Activated CD4-positive, alpha-beta T cell treated with anti-CD3 and anti-CD28 coated beads for 24 hours (primary cell): ENCODE measurements at regions not wholly inside any gene's neighbourhood (a gene's known extent, or its start where the extent isn't known, plus 50 kb on each side); places are given as distances from the start of the nearest gene placed in this dataset.

Source experiments
- DNase-seq, 2 donors: peaks; one replicate each; pipeline ENCODE4 v3.0.0-alpha.2; 2020; ENCODE audit warnings: low read depth in 2 of 2

- DNase-seq = no peak
Observed at GRCh38 chr7:67762516-67762915, 765.9 kb downstream of the TYW1 start.

- DNase-seq = no peak
Observed at GRCh38 chr7:67764289-67764688, 767.7 kb downstream of the TYW1 start.

DNA sequence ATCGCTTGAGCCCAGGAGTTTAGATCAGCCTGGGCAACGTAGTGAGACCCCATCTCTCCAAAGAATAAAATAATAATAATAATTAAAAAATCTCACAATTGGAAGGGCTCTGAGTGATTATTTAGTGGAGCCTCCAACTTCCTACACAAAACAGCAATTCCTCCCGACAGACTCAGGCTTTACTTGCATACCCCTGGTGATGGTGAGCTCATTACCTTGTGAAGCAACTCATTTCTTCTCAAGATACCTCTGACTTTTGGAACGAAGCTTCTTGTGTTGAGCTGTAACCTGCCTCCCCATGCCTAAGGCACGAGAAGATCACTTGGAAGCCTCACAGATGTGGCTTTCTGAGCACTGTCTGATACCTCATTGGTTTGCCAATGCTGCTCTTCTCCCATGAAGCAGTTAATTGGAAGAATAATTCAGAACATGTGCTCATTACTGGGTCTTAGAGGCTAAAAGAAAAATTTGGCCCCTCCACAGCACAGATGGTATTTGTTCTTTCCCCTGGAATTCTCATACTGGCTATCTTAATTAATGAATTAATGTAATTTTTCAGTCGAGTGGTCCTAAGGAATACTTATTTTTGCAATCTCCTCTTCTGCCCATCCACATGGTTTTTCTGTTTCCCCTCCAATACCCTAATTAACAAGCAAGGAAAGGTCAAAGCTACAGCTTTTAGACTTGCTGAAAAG lies 769.0 kb downstream of the TYW1 start:
- DNase-seq = no peak

- no peak for DNase-seq
Observed at GRCh38 chr7:67766906-67767410, 770.3 kb downstream of the TYW1 start.

- no peak for DNase-seq
Observed at GRCh38 chr7:67771846-67772605, 775.4 kb downstream of the TYW1 start.

DNA sequence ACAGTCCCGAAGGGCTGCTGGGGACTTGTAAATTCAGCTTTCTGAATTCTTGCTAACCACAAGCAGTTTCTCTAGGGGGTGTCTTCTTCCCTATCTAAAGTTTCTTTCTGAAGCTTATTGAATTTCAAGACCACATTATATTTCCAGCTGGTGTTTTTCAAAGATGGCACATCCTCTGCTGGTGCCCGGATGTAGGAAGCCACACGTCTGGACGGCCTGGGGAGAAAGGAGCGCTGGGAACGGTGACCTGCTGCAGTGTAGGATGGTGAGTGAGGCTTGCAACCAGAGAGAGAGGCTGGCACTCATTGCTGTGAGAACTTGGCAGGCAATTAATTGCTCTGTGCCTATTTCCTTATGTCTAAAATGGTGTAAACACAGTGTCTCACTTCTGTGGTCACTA lies 776.4 kb downstream of the TYW1 start:
- DNase-seq = no peak

DNA sequence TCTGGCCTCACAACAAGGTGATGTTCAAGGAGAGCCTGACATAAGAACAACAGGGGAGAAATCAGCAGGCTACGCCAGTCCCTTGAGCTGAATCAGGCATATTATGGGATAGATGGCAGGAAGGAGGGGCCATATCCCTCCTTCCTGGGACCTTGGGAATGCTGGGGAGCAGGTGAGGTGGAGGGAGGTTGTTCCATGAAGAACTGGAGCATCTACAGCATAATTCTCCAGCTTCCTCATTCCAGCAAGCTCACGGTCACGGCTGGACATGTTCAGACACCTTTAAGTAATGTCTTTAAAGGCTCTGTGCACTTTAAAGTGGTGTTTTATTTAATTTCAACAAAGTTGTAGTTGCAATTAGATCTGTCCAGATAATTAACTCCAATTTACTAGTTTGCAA lies 780.5 kb downstream of the TYW1 start:
- DNase-seq = no peak

GRCh38 chr7:67781841-67782240 lies 785.2 kb downstream of the TYW1 start:
- DNase-seq = no peak

DNA sequence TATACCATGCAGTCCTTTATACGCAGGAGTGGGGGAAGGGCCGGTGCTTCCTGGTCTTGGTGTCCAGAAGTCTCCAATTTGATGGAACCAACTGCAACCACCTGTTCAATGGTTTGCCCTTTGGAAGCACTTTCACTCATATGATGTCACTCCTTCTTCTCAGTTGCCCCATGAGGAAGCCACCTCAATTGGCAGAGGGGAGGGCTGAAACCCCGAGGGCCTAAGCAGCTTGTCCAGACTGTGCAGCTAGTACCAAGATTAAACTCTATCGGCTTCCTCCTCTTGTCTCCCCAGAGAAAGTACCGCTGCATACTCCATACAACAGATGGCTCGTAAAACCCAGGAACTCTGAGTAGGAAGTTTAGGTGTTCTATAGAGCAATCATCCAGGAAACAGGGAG lies 789.4 kb downstream of the TYW1 start:
- no peak for DNase-seq

- DNase-seq = no peak
Observed at GRCh38 chr7:67788669-67789068, 792.0 kb downstream of the TYW1 start.

GRCh38 chr7:67791918-67792317 lies 795.3 kb downstream of the TYW1 start:
- DNase-seq = no peak

GRCh38 chr7:67794544-67794943 lies 797.9 kb downstream of the TYW1 start:
- no peak for DNase-seq

DNA sequence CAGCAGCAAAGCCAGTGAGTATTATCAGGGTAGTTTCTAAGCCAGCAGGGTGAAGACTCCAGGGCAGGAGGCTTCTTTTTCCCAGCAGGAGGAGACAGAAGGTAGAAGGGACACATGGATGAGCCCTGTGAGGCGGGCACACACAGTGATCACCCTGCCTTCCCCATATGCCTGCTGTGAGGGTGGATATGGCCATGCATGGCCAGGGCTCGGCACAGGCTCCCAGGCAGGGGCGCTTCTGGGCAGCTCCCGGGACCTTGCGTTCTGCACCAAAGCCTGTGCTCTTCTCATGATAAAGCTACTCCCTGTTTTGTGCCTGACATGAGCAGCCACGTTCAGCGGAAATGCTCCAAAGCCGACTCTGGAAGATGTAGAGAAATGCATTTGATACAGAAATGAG lies 807.2 kb downstream of the TYW1 start:
- DNase-seq = no peak

DNA sequence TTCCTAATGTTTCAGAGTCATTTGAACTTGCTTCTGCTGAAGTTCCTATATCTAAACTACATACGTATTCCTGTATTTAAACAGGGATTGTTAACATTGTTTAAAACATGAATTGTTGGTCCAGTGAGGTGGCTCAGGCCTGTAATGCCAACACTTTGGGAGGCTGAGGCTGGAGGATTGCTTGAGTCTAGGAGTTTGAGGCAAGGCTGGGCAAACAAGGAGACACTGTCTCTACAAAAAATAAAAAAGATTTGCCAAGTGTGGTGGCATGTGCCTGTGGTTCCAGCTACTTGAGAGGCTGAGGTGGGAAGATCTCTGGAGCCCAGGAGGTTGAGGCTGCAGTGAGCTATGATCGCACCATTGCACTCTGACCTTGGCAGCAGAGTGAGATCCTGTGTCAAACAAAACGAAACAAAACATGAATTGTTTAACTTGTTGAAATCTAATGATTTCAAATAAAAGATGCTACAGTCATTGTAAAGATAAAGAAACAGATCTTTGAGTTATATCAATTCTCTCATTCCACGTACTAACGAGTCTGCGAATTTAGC lies 809.4 kb downstream of the TYW1 start:
- DNase-seq = no peak

GRCh38 chr7:67807826-67808225 lies 811.2 kb downstream of the TYW1 start:
- DNase-seq = no peak

DNA sequence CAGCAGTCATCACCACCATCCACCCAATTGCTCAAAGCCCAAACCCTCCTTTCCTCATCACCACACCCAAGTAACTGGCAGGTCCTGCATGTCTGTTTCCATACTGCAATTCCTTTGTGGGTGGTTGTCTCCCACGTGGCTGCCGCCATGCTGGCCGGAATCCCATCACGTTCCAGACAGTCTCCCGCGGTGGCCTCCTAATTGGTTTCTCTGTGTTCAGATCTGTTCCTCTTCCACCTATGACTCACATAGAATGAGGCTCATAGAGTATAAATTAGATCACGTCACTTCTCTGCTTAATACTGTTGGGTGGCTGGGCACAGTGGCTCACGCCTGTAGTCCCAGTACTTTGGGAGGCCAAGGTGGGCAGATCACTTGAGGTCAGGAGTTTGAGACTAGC lies 813.0 kb downstream of the TYW1 start:
- no peak for DNase-seq

DNA sequence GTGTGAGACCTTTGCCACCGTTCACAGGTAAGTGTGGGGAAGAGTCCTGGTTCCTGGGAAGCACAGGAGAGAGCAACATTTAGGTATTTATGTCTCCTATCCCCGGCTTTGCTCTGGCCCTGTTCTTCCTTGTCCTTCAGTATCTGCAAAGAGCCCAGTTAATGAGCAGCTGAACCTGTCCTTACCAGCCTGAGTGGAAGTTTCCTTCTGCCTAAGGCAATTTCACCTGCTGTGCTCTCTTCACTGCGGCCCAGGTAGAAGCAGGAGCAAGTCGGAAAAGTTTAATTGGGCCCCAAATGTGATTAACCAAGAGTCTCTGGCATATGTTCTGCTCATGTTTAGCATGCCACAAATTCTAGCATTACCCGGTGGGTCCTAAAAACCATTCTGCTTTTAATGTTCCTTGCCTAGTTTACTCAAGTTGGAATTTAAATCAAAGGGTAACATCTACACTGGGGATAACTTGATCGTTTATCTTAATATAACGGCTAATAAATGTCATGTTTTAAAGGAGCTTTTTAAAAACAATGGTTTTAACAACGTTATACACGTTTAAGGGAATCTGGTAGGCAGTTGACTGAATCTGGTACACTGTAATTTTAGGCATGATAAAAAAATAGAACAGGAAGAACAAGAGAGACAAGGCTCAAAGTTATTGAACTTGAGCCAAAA lies 817.1 kb downstream of the TYW1 start:
- no peak for DNase-seq

DNA sequence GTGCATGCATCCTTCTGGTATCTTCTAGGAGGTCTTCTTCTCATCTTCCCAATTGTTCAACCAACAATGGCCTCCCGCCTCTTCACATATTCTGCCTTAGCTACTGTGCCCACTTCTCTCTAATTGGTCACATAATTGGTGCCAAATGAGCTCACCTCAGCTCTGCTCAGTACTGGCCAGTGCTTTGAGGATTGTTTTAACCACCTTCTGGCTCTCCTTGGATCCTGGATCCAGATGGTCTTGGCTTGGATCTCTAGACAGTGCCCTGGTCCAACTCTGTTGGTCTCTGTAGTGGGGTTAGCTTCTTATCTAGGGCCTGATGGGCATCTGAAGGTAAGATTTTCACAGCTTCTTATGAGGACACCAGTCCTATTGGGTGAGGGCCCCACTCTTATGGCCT lies 820.8 kb downstream of the TYW1 start:
- no peak for DNase-seq

GRCh38 chr7:67821116-67821515 lies 824.5 kb downstream of the TYW1 start:
- DNase-seq = no peak

- no peak for DNase-seq
Observed at GRCh38 chr7:67823345-67823744, 826.7 kb downstream of the TYW1 start.

DNA sequence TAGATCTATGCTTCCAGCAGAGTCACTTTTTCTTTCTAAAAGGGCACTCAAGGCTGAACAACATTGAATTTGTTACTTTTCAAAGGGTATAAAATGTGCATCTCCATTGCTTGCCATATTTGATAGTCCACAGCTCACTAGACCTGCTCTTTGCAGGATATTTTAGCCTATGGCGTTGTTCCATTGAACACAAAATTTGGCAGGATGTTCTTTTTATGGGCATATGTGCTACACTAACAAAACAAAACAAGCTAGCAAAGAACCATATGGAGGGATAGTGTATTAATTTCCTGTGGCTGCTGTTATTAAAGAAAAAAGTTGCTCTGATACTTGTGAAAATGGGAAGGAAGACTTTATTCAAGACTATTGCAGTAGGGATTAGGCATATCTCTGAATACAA lies 828.7 kb downstream of the TYW1 start:
- no peak for DNase-seq

GRCh38 chr7:67841896-67842295 lies 845.3 kb downstream of the TYW1 start:
- DNase-seq = no peak

DNA sequence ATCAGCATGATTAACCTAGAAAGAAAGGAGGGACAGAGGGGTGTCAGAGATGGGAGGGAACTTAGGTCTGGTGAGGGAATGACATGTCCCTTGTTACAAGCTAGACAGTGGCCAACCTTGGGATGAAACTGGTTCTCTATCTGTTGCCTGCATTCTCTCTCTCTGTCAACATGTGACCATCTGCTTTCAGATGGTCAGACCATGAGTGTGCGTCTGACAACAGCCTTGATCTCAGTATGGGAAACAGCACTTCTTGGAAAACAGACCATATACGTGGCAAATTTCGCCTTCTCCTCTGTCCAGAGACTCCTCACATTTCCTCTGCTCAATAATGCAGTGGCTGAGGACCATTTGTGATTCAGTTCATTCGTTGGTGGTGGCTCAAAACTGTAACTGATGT lies 845.9 kb downstream of the TYW1 start:
- DNase-seq = no peak
